ENCODE measurements at regions not wholly inside any gene's neighbourhood (a gene's known extent, or its start where the extent isn't known, plus 50 kb on each side); places are given as distances from the start of the nearest gene placed in this dataset.
"Not testable (repeated sequence)": the region's sequence is repeated elsewhere in the genome, so short reads cannot be mapped to it uniquely, and the experiment has no call there.

DNA sequence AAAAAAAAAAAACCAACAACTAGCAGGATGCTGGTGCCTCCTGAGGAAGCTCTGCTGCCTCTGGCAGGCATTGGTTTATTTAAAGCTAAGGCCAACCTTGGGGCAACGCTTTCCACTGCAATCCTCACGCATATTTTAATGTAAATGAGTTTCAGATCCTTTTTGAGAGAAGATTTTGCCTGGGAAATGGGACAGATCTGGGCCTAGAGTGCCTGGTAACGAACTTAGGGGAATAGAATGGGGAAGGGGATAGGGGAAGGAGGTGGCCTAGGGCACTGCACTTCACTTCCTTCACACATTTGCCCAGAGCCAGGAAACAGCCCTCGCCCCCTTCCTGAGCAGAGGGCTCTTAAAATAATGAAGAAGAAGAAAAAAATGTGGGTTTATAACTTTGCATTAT is 132.7 kb upstream of the TMEM170B start:
- Histone ChIP-seq H3K4me2 (ENCODE audit: insufficient read depth, low read length) (no peak overlapping the region), H3K9me3 (ENCODE audit: low read depth, low read length) (no peaks in the 10 kb centered on the region), H3K27me3 (ENCODE audit: insufficient read depth, low read length) (no peaks in the 10 kb centered on the region), H3K79me2 (ENCODE audit: insufficient read depth, low read length) (no peaks in the 10 kb centered on the region), H3K4me1 (ENCODE audit: insufficient read depth, low read length) (no peaks in the 10 kb centered on the region), H3K27ac (ENCODE audit: low read depth, low read length) (no peak overlapping the region), H4K20me1 (ENCODE audit: insufficient read depth, low read length) (no peaks in the 10 kb centered on the region), H3K4me3 (ENCODE audit: insufficient read depth, low read length) (no peak overlapping the region), H3K36me3 (ENCODE audit: insufficient read depth, low read length) (no peaks in the 10 kb centered on the region), H2AFZ (ENCODE audit: low read length) (no peak overlapping the region)
- TF ChIP-seq, protein P1, sequence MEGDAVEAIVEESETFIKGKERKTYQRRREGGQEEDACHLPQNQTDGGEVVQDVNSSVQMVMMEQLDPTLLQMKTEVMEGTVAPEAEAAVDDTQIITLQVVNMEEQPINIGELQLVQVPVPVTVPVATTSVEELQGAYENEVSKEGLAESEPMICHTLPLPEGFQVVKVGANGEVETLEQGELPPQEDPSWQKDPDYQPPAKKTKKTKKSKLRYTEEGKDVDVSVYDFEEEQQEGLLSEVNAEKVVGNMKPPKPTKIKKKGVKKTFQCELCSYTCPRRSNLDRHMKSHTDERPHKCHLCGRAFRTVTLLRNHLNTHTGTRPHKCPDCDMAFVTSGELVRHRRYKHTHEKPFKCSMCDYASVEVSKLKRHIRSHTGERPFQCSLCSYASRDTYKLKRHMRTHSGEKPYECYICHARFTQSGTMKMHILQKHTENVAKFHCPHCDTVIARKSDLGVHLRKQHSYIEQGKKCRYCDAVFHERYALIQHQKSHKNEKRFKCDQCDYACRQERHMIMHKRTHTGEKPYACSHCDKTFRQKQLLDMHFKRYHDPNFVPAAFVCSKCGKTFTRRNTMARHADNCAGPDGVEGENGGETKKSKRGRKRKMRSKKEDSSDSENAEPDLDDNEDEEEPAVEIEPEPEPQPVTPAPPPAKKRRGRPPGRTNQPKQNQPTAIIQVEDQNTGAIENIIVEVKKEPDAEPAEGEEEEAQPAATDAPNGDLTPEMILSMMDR (IDR thresholded peaks at IDR 0.05; ENCODE audit: extremely low read depth, low read depth, low read length), result no peak
- DNase-seq (ENCODE audit: insufficient read length, low spot score, missing footprints), result no peak

DNA sequence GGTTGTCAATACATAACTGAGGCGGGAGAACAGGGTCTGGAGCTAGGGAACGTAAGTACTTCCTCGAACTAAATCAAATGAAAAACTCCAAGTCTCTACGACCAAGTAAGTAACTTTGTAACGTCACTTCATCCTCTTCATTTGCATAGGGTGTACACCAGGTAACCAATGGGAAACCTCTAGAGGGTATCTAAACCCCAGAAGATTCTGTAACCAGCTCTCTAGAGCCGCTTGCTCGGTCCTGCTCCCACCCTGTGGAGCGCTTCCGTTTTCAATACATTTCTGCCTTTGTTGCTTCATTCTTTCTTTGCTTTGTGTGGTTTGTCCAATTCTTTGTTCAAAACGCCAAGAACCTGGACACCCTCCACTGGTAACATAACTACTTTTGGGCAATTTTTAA is 133.5 kb upstream of the TMEM170B start:
- no peaks in the 10 kb centered on the region for H3K36me3 ChIP-seq (ENCODE audit: insufficient read depth, low read length)
- H3K4me2 ChIP-seq (ENCODE audit: insufficient read depth, low read length), result no peak overlapping the region
- TF ChIP-seq, protein P1 (IDR thresholded peaks at IDR 0.05; ENCODE audit: extremely low read depth, low read depth, low read length), result no peak
- H3K9me3 ChIP-seq (ENCODE audit: low read depth, low read length), result no peaks in the 10 kb centered on the region
- no peaks in the 10 kb centered on the region for H3K79me2 ChIP-seq (ENCODE audit: insufficient read depth, low read length)
- H3K27me3 ChIP-seq (ENCODE audit: insufficient read depth, low read length), result no peaks in the 10 kb centered on the region
- no peaks in the 10 kb centered on the region for H3K4me1 ChIP-seq (ENCODE audit: insufficient read depth, low read length)
- H2AFZ ChIP-seq (ENCODE audit: low read length), result no peak overlapping the region
- H4K20me1 ChIP-seq (ENCODE audit: insufficient read depth, low read length), result no peaks in the 10 kb centered on the region
- H3K27ac ChIP-seq (ENCODE audit: low read depth, low read length), result no peak overlapping the region
- H3K4me3 ChIP-seq (ENCODE audit: insufficient read depth, low read length), result no peak overlapping the region
- no peak for DNase-seq (ENCODE audit: insufficient read length, low spot score, missing footprints)

DNA sequence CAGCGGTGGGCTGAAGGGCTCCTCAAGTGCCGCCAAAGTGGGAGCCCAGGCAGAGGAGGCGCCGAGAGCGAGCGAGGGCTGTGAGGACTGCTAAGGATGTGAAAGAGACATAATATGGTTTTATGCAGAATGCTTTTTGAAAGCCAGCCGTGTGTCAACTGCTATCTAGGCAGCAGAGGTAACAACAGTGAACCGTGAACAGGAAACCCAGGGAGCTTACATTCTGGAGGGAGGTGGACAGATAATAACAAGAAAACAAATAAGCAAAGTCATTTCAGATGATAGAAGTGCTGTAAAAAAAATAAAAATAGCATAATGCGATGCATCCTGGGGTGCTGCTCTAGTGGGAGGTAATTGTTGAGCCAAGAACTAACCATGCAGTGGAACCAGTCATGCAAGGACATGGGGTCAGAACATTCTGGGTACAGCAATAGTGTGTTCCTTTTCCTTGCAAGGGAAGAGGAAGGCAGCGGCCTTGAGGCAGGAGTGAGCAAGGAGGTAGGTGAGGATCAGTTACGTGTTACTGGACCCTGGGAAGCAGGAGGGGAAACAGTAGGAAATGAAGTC is 134.4 kb upstream of the TMEM170B start:
- no peak overlapping the region for H3K27ac ChIP-seq (ENCODE audit: low read depth, low read length)

DNA sequence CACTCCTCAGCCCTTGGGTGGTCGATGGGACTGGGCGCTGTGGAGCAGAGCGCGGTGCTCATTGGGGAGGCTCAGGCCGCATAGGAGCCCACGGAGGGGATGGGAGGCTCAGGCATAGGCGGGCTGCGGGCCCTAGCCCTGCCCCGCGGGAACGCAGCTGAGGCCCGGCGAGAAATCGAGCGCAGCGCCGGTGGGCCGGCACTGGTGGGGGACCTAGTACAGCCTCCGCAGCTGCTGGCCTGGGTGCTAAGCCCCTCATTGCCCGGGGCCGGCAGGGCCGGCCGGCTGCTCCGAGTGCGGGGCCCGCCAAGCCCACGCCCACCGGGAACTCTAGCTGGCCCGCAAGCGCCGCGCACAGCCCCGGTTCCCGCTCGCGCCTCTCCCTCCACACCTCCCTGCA is 135.0 kb upstream of the TMEM170B start:
- H3K4me3 ChIP-seq (ENCODE audit: insufficient read depth, low read length); H3K9me3 ChIP-seq (ENCODE audit: low read depth, low read length); H3K4me2 ChIP-seq (ENCODE audit: insufficient read depth, low read length); H3K27me3 ChIP-seq (ENCODE audit: insufficient read depth, low read length); H3K79me2 ChIP-seq (ENCODE audit: insufficient read depth, low read length); H4K20me1 ChIP-seq (ENCODE audit: insufficient read depth, low read length); DNase-seq (ENCODE audit: insufficient read length, low spot score, missing footprints); H2AFZ ChIP-seq (ENCODE audit: low read length); H3K36me3 ChIP-seq (ENCODE audit: insufficient read depth, low read length); H3K4me1 ChIP-seq (ENCODE audit: insufficient read depth, low read length); H3K27ac ChIP-seq (ENCODE audit: low read depth, low read length): not testable (repeated sequence)

More for the DNA sequence above, 134.4 kb upstream of the TMEM170B start:
- H3K4me1 ChIP-seq (ENCODE audit: insufficient read depth, low read length), result no peaks in the 10 kb centered on the region
- no peaks in the 10 kb centered on the region for H3K36me3 ChIP-seq (ENCODE audit: insufficient read depth, low read length)
- TF ChIP-seq, protein P1 (IDR thresholded peaks at IDR 0.05; ENCODE audit: extremely low read depth, low read depth, low read length), result no peak
- no peak overlapping the region for H3K4me3 ChIP-seq (ENCODE audit: insufficient read depth, low read length)
- no peak overlapping the region for H3K4me2 ChIP-seq (ENCODE audit: insufficient read depth, low read length)
- no peak for DNase-seq (ENCODE audit: insufficient read length, low spot score, missing footprints)
- H3K27me3 ChIP-seq (ENCODE audit: insufficient read depth, low read length), result no peaks in the 10 kb centered on the region
- no peaks in the 10 kb centered on the region for H3K79me2 ChIP-seq (ENCODE audit: insufficient read depth, low read length)
- H4K20me1 ChIP-seq (ENCODE audit: insufficient read depth, low read length), result no peaks in the 10 kb centered on the region
- no peaks in the 10 kb centered on the region for H3K9me3 ChIP-seq (ENCODE audit: low read depth, low read length)
- no peak overlapping the region for H2AFZ ChIP-seq (ENCODE audit: low read length)

DNA sequence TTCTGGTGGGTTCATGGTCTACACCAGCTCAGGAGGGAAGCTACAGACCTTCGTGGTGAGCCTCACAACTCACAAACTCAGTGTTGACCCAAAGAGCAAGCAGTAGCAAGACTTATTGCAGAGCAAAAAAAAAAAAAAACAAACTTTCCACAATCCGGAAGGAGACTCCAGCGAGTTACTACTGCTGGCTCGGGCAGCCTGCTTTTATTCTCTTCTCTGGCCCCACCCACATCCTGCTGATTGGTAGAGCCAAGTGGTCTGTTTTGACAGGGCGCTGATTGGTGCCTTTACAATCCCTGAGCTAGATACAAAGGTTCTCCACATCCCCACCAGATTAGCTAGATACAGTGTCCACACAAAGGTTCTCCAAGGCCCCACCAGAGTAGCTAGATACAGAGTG is 135.6 kb upstream of the TMEM170B start:
- not testable (repeated sequence) for DNase-seq (ENCODE audit: insufficient read length, low spot score, missing footprints); H3K27me3 ChIP-seq (ENCODE audit: insufficient read depth, low read length); H4K20me1 ChIP-seq (ENCODE audit: insufficient read depth, low read length); H3K36me3 ChIP-seq (ENCODE audit: insufficient read depth, low read length); H3K27ac ChIP-seq (ENCODE audit: low read depth, low read length); H3K4me1 ChIP-seq (ENCODE audit: insufficient read depth, low read length); H3K9me3 ChIP-seq (ENCODE audit: low read depth, low read length); H2AFZ ChIP-seq (ENCODE audit: low read length); H3K4me2 ChIP-seq (ENCODE audit: insufficient read depth, low read length); H3K79me2 ChIP-seq (ENCODE audit: insufficient read depth, low read length); H3K4me3 ChIP-seq (ENCODE audit: insufficient read depth, low read length)
